ENCODE measurements at regions not wholly inside any gene's neighbourhood (a gene's known extent, or its start where the extent isn't known, plus 50 kb on each side); places are given as distances from the start of the nearest gene placed in this dataset.

- DNase-seq (ENCODE audit: low read depth in 3 of 3), result no peak
Measured at GRCh38 chr22:44592126-44592823, 94.2 kb upstream of the RTL6 start.

DNA sequence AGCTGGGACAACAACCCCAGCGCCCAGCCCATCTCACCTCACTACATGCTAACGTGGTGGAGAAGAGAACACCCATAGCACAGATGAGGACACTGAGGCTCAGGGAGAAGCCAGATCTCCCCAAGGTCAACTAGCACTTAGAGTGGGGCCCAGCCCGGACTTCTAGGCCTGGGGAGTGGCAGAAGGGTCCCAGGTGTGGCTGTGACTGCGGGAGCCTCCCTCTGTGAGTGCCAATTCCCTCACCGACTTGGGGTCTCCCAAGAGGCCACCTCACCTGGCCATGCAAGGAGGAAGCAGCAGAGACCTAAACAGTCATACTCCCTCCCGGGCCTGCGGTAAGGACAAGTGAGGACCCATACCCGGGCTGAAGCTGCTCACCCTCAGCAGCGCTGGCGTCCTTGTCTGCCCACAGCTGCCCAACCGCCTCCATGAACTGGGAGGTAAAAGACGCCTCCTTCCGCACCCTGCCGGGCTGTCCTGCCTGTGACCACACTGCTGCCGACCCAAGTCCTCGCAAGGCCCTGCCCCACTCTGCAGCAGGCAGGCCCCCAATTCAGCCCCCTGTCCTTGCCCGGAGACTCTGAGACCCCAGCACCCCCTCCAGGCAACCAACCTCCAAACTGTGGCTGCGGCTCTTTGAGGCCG is 93.2 kb upstream of the RTL6 start:
- DNase-seq (ENCODE audit: low read depth in 3 of 3), result no peak

DNA sequence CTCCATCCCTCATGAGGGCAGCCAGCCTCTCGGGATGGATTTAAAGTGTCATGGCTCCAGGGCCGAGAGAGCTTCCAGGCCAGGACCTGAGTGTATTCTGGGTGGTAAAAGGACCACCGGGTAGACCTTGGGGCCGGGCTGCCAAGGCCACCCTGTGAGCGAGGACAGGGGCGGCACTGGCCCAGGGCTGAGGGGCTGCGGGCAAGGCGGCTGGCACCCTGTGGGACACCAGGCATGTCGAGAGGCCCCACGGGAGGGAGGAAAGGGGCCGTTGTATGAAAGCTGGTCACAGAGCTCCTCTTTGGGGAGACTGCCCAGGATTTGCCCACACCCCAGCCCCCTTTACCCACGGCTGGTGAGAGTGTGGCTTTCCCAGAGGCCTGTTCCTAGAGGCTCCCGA is 92.3 kb upstream of the RTL6 start:
- DNase-seq (ENCODE audit: low read depth in 3 of 3), result no peak

GRCh38 chr22:44589831-44590230 is 91.8 kb upstream of the RTL6 start:
- DNase-seq (ENCODE audit: low read depth in 3 of 3), result no peak

DNA sequence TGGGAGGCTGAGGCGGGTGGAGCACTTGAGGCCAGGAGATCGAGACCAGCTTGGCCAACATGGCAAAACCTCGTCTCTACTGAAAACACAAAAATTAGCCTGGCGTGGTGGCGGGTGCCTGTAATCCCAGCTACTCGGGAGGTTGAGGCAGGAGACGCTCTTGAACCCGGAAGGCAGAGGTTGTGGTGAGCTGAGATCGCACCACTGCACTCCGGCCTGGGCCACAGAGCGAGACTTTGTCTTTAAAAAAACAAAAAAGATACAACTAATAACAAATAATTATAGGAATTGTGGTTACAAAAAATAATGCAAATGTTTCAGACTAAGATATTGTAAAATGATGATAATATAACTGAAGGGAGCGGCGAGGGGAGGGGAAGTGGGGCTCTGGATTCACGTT is 90.3 kb upstream of the RTL6 start:
- no peak for DNase-seq (ENCODE audit: low read depth in 3 of 3)

- no peak for DNase-seq (ENCODE audit: low read depth in 3 of 3)
Measured at GRCh38 chr22:44587737-44588310, 89.8 kb upstream of the RTL6 start.

GRCh38 chr22:44586999-44587736 is 89.1 kb upstream of the RTL6 start:
- DNase-seq (ENCODE audit: low read depth in 3 of 3), result no peak

DNA sequence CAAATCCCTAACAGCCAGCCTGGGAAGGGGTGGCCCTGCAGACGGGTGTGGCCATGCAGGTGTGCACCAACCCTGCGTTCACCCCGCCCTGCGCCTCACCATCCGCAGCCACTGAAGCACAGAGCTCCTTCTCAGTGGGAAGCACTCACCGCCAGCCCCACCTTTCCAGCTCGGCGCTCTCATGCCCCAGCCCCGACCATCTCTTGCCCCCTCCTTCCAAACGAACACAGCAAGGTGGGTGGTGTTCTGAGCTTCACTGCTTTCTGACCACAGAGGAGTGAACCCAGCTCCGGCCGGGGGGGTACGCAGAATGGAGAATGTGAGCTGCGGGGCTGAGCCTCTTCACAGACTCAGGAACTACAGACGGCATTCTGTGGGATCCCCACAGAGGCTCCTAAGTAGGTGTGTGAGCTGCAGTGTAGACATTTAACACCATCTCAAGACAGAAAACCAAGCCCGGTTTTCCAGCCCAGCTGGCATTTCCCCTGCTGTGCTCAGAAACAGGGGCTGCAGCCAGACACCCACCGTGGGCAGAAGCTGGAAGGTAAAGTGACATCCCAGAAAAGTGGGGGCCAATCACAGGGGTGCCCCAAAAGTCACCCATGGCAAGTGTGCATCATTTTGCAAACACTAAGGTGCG is 88.4 kb upstream of the RTL6 start:
- no peak for DNase-seq (ENCODE audit: low read depth in 3 of 3)

DNA sequence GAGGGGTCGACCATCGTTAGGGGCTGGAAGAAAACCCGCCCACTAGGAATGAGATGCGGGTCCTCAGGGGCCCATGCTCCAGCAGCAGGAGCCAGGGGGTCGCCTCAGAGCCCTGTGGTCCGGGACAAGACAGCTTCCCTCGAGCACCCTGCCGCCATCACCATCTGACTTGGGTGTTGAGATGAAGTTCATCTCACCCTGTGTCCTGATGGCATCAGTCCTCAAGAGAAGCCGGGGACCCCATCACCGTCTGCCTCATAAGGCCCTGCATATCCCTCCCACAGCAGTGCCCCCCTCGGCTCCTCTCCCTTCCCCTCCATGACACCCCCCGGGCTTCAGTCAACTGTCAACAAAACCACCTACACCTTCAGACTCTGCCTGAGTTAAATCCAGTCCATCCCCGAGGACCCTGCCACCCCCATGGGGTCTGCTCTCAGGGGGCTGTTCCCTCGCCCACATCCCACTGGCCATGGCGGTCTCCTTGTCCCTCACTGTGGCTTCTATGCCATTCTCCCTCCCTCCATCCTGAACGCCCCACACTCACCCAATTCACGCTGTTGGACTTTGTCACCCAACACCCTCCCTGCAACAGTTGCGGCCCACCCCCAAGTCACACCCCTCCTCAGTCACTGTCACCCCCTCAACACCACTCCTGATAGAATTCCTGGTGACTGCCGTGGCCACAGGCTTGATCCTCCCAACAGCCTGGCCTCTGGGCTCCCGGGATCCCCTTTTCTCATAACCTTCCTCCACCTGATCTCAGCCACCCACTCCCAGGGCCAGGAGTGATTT is 87.7 kb upstream of the RTL6 start:
- no peak for DNase-seq (ENCODE audit: low read depth in 3 of 3)

- no peak for DNase-seq (ENCODE audit: low read depth in 3 of 3)
Measured at GRCh38 chr22:44584256-44584902, 86.3 kb upstream of the RTL6 start.

- DNase-seq (ENCODE audit: low read depth in 3 of 3), result no peak
Measured at GRCh38 chr22:44583854-44584253, 85.8 kb upstream of the RTL6 start.

GRCh38 chr22:44583061-44583760 is 85.2 kb upstream of the RTL6 start:
- DNase-seq (ENCODE audit: low read depth in 3 of 3), result no peak

DNA sequence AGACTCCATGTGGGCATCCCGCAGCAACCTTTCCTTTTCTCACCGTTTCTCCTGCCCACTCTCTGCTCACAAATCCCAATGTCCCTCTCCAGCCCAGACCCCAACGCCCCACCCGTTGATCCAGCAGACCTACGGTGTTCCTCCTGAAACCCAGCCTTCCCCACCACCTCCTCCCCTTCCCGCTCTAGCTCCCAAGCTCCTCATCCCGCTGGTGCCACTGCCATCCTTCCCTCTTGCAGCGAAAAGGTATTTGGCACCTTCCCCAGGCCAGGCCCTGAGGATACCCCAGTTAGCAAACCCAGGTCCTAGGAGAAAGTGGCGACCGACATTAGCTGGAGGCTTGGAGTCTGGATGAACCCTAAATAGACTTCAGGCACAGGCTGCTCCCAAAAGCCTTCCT is 84.0 kb upstream of the RTL6 start:
- DNase-seq (ENCODE audit: low read depth in 3 of 3), result no peak

DNA sequence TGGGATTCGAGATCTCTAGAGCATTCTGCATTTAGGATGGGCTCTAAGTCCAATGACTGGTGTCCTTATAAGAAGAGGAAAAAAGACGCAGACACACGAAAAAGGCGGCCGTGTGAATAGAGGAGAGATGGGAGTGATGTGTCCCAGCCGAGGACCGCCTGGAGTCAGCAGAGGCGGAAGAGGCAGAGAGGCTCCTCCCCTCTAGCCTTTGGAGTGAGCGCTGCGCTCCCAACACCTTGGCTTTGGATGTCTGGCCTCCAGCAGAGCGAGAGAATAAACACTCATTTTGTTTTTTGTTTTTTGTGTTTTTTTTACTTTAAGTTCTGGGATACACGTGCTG is 83.0 kb upstream of the RTL6 start:
- no peak for DNase-seq (ENCODE audit: low read depth in 3 of 3)

- no peak for DNase-seq (ENCODE audit: low read depth in 3 of 3)
Measured at GRCh38 chr22:44580176-44581095, 82.4 kb upstream of the RTL6 start.

DNA sequence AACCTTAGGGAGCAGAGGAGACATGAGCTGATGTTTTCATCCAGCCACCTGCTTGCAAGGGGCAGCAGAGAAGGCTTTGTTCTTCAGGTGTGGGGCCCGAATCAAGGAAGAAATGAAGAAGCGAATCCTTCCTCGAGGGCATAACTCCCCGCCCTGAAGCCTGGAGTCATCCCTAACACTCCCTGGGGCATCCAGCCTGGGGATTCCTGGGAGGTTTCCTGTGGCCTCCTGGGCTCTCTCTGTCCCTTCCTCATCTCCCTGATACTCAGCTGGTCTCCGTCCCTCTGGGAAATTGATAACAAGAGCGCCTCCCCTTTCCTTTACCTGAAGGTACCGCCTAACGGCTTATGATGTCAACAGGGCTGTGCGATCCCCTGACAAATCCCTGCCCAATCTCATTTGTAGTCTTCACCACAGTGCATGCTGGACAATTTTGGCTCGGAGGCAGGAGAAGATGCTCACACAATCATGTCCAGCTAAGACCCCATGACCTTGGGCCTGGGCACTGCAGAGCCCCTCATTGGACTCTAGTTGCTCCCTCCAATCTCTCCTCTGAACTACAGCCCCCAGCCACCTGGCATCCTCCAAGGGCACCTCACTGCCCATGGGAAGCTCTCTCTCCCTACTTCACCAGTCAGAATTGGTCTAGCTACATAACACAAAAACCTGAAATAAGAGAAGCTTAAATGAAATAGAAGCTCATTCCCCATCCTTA is 80.6 kb upstream of the RTL6 start:
- no peak for DNase-seq (ENCODE audit: low read depth in 3 of 3)

GRCh38 chr22:44578110-44578457 is 80.1 kb upstream of the RTL6 start:
- no peak for DNase-seq (ENCODE audit: low read depth in 3 of 3)

- DNase-seq (ENCODE audit: low read depth in 3 of 3), result no peak
Measured at GRCh38 chr22:44577391-44578109, 79.5 kb upstream of the RTL6 start.
